GM18507 (cell line): ENCODE measurements at regions not wholly inside any gene's neighbourhood (a gene's known extent, or its start where the extent isn't known, plus 50 kb on each side); places are given as distances from the start of the nearest gene placed in this dataset.

ENCODE experiments used
- DNase-seq: peaks from one replicate; pipeline ENCODE4 v3.0.0; 2011; ENCODE audit warnings: low read depth; ENCODE audit not compliant: insufficient read length; ENCODE audit errors: extremely low spot score
- FAIRE-seq: peaks from 2 replicates; lab custom pipeline; 2011; peaks lifted over from hg19 to GRCh38; lab: Jason Lieb, UNC

DNA sequence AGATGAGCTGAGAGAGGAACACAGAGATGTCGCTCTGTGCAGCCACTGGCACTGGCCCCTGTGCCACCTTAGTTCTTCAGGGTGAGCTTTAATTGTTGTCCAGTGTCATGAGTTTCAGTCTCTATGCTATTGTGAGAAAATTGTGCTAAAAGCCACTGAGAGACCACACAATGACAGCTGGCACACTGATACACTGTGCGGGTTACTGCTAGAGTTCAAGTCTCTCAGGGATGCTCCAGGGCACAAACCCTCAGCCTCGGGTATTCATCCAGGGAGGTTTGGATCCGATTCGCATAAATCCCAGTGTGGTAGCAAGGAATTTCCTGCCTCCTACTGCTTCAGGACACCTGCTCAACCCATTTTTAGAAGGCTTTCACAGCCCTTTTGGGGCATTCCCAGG is 68.1 kb upstream of the EDNRB start:
- FAIRE-seq: no peak

DNA sequence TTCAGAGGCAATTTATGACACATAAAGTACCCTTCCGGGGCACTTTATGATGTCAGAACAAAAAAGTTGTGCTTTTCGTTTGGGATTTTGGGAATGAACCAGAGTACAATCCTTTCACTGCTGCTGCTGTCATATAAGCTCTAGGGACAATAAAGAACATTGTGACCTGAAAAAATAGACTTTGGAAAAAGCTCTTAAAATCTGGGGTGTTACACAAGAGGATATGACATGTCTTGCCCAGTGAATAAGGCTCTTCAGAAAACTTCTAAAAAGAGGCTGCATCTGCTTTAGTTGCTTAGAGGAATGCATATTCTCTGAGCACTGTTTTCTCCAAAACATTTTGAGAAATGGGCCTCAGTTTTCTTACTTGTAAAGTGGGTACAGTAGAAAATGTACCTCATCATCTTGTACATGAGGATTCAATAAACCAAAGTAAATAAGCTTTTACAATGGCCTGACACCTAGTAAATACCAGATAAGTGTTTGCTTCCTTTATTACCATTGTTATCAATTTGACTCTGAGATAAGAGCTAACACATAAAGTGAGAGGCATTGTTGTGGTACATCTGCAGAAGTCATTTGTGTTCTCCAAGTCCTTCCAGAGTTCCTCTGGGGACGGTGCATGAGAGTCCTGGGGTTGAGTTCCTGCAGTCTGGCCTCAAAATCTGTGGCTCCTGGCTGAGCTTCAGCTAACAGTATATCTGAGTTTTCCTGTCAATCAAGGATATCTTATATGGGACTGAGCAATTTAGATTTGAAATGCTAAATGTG is 67.4 kb upstream of the EDNRB start:
- DNase-seq (no peak), FAIRE-seq (no peak)

More for the DNA sequence above, 68.1 kb upstream of the EDNRB start:
- no peak for DNase-seq

DNA sequence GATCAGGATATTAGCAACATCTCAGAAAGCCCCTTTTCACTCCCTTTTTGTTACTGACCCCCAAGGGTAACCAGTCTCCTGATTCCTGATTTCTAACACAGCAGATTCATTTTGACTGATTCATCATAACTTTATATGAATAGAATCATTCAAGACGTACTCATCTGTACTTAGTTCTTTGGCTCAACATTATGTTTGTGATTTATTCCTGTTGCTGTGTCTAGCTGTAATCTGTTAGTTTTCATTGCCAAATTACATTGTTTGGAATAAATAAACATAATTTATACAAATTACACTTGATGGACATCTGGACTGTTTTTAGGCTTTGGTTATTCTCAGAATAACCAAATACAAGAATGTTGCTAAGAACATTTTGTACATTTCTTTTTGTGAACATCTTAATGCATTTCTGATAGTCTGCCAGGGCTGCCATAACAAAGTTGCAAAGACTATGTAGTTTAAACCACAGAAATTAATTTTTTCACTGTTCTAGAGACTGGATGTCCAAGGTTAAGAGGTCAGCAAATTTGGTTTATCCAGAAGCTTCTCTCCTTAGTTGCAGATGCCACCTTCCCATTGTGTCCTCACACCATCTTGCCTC is 62.8 kb upstream of the EDNRB start:
- FAIRE-seq (no peak), DNase-seq (no peak)

DNA sequence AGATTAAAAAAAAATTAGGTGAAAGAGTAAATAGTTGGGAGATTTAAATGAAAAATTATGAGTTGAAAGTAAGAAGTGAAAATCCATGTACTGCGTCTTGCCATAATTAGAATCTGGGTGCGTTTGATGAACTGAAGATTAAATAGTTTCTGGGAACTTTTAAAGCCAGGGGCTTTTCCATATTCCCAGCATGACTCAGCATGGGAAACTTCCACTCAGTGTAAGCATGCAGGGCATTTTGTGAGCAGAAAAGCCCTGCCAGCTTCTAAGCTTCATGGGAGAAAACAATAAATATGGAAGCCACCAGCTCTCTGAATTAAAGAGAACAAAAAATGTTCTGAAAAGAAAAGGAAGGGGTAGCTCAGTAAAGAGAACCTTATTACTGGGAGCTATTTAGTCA is 62.0 kb upstream of the EDNRB start:
- FAIRE-seq: no peak
- DNase-seq: no peak

DNA sequence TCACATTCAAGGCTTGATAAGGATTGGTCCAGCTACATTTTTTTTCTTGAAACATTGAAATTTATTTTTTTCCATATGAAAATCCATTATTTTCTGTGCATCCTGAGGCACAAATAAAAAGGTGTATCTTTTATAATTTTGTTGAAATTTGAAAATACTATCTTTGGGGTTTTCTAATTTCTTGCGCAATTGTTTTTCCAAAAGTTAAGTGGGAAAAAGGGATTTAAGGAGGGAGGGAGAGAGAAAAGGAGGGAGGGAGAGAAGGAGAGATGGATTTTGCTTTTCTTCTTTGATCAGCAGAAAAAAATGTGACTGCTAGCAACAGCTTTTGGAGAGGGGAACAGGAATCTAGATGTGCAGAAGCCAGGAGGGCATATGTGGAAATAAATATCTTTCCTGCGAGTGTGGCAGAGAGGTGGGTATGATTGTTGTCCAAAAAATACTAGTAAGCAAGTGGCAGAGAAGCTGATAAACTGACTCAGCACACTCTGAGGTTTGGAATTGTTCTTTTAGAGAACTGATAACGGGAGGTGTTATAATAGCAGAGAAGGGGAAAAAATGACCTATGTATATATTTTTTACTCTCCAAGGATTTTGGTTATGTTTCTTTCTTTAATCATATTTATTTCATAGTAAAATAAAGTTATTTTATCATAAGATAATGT is 61.2 kb upstream of the EDNRB start:
- DNase-seq (no peak), FAIRE-seq (no peak)

DNA sequence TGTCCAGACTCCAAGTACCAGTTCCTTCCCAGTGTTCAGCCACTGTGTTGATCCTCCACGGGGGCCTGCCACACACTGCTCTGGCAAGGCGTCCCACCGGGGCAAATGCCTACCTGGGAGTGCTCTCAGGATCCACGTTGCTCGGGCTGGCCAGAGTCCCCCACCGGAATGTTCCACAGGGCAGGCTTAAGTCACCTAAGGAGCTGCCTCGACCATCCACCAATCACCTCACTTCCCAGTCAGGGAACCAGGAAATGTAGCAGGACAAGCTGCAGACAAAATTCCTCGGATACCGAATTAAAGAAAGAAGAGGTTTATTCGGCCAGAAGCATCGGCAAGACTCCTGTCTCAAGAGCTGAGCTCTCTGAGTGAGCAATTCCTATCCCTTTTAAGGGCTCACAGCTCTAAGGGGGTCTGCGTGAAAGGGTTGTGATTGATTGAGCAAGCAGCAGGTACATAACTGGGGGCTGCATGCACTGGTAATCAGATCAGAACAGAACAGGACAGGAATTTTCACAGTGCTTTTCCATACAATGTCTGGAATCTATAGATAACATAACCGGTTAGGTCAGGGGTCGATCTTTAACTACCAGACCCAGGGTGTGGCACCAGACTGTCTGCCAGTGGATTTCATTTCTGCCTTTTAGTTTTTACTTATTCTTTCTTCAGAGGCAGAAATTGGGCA is 56.9 kb upstream of the EDNRB start:
- FAIRE-seq (no peak), DNase-seq (no peak)

DNA sequence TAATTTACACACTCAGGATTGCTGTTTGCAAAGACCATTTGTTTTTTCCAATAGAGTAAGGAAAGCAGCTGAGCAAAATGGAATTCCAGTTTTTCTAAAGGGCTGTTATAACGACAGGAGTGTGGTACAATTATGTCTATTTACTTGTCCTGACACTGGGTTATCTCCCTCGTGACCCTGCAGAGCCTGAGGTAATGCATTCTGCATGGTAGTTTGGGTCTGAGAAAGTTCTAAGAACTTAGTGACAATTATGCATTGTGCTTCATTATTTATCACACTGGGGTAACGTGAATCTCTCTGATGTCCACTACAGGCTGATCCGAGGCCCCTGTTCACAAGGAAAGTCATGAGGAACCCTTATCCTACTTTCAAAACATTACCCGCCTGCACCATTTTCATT is 50.7 kb upstream of the EDNRB start:
- DNase-seq: no peak
- no peak for FAIRE-seq
